ENCODE measurements at regions not wholly inside any gene's neighbourhood (a gene's known extent, or its start where the extent isn't known, plus 50 kb on each side); places are given as distances from the start of the nearest gene placed in this dataset.

- no peak for DNase-seq
- Mint-ChIP-seq H3K36me3 (no peaks in the 10 kb centered on the region), H3K27ac (no peak overlapping the region), H3K27me3 (no peaks in the 10 kb centered on the region), H3K4me1 (no peaks in the 10 kb centered on the region), H3K4me3 (no peak overlapping the region), H3K9me3 (no peaks in the 10 kb centered on the region)
- CTCF ChIA-PET = no interaction called here
Observed at GRCh38 chr1:56442290-56442877, 137.0 kb downstream of the PLPP3 start.

- Mint-ChIP-seq H3K4me1 (no peaks in the 10 kb centered on the region), H3K27me3 (no peaks in the 10 kb centered on the region)
- CTCF ChIA-PET = no interaction called here
Observed at GRCh38 chr1:56441601-56442000, 137.8 kb downstream of the PLPP3 start.

GRCh38 chr1:56439610-56440264, 139.6 kb downstream of the PLPP3 start:
- CTCF ChIA-PET = no interaction called here
- DNase-seq = no peak
- H3K27me3 Mint-ChIP-seq = no peaks in the 10 kb centered on the region
- H3K4me1 Mint-ChIP-seq = no peaks in the 10 kb centered on the region
- no peaks in the 10 kb centered on the region for H3K36me3 Mint-ChIP-seq
- H3K4me3 Mint-ChIP-seq = no peak overlapping the region
- H3K9me3 Mint-ChIP-seq = no peaks in the 10 kb centered on the region
- no peak overlapping the region for H3K27ac Mint-ChIP-seq

More at GRCh38 chr1:56441601-56442000, 137.8 kb downstream of the PLPP3 start:
- no peaks in the 10 kb centered on the region for H3K9me3 Mint-ChIP-seq
- no peak overlapping the region for H3K4me3 Mint-ChIP-seq
- DNase-seq = no peak
- no peak overlapping the region for H3K27ac Mint-ChIP-seq
- H3K36me3 Mint-ChIP-seq = no peaks in the 10 kb centered on the region

- no peaks in the 10 kb centered on the region for H3K36me3 Mint-ChIP-seq
- H3K4me3 Mint-ChIP-seq = no peak overlapping the region
- H3K27ac Mint-ChIP-seq = no peak overlapping the region
- CTCF ChIA-PET = no interaction called here
- no peaks in the 10 kb centered on the region for H3K27me3 Mint-ChIP-seq
- no peaks in the 10 kb centered on the region for H3K9me3 Mint-ChIP-seq
- DNase-seq = no peak
- H3K4me1 Mint-ChIP-seq = no peaks in the 10 kb centered on the region
Observed at GRCh38 chr1:56438901-56439551, 140.3 kb downstream of the PLPP3 start.

- Mint-ChIP-seq H3K27me3 (no peaks in the 10 kb centered on the region), H3K4me1 (no peaks in the 10 kb centered on the region), H3K4me3 (no peak overlapping the region), H3K36me3 (no peaks in the 10 kb centered on the region), H3K27ac (no peak overlapping the region), H3K9me3 (no peaks in the 10 kb centered on the region)
- DNase-seq = no peak
- CTCF ChIA-PET = no interaction called here
Observed at GRCh38 chr1:56437959-56438358, 141.4 kb downstream of the PLPP3 start.

- CTCF ChIA-PET = no interaction called here
Observed at GRCh38 chr1:56436912-56437417, 142.4 kb downstream of the PLPP3 start.

GRCh38 chr1:56436296-56436695, 143.1 kb downstream of the PLPP3 start:
- no peak overlapping the region for H3K4me3 Mint-ChIP-seq
- no peaks in the 10 kb centered on the region for H3K27me3 Mint-ChIP-seq
- H3K9me3 Mint-ChIP-seq = no peaks in the 10 kb centered on the region
- CTCF ChIA-PET = interaction anchor here (0.7 kb wide), 1 partner anchor 127 kb away, joined by 3 read pairs; no protein-coding TSS in a partner anchor
- no peak for DNase-seq
- H3K36me3 Mint-ChIP-seq = no peaks in the 10 kb centered on the region
- H3K27ac Mint-ChIP-seq = no peak overlapping the region
- no peaks in the 10 kb centered on the region for H3K4me1 Mint-ChIP-seq

More at GRCh38 chr1:56436912-56437417, 142.4 kb downstream of the PLPP3 start:
- no peak overlapping the region for H3K27ac Mint-ChIP-seq
- H3K27me3 Mint-ChIP-seq = no peaks in the 10 kb centered on the region
- H3K4me3 Mint-ChIP-seq = no peak overlapping the region
- no peaks in the 10 kb centered on the region for H3K9me3 Mint-ChIP-seq
- no peak for DNase-seq
- H3K36me3 Mint-ChIP-seq = no peaks in the 10 kb centered on the region
- no peaks in the 10 kb centered on the region for H3K4me1 Mint-ChIP-seq

- Mint-ChIP-seq H3K4me3 (no peak overlapping the region), H3K27ac (no peak overlapping the region), H3K9me3 (no peaks in the 10 kb centered on the region), H3K27me3 (no peaks in the 10 kb centered on the region), H3K4me1 (no peaks in the 10 kb centered on the region), H3K36me3 (no peaks in the 10 kb centered on the region)
- CTCF ChIA-PET = interaction anchor here (0.7 kb wide), 1 partner anchor 126 kb away, joined by 3 read pairs; no protein-coding TSS in a partner anchor
- DNase-seq = no peak
Observed at GRCh38 chr1:56435434-56436262, 143.7 kb downstream of the PLPP3 start.

- CTCF ChIA-PET = no interaction called here
- Mint-ChIP-seq H3K9me3 (no peaks in the 10 kb centered on the region), H3K27ac (no peak overlapping the region), H3K27me3 (no peaks in the 10 kb centered on the region), H3K4me3 (no peak overlapping the region), H3K4me1 (no peaks in the 10 kb centered on the region), H3K36me3 (no peaks in the 10 kb centered on the region)
- no peak for DNase-seq
Observed at GRCh38 chr1:56434740-56435139, 144.6 kb downstream of the PLPP3 start.

GRCh38 chr1:56434025-56434424, 145.3 kb downstream of the PLPP3 start:
- Mint-ChIP-seq H3K36me3 (no peaks in the 10 kb centered on the region), H3K9me3 (no peaks in the 10 kb centered on the region), H3K27ac (no peak overlapping the region), H3K27me3 (no peaks in the 10 kb centered on the region), H3K4me1 (no peaks in the 10 kb centered on the region), H3K4me3 (no peak overlapping the region)
- CTCF ChIA-PET = no interaction called here
- no peak for DNase-seq

- Mint-ChIP-seq H3K36me3 (no peaks in the 10 kb centered on the region), H3K27me3 (no peaks in the 10 kb centered on the region), H3K27ac (no peak overlapping the region), H3K4me3 (no peak overlapping the region), H3K4me1 (no peaks in the 10 kb centered on the region), H3K9me3 (no peaks in the 10 kb centered on the region)
- CTCF ChIA-PET = no interaction called here
- DNase-seq = no peak
Observed at GRCh38 chr1:56433056-56433577, 146.2 kb downstream of the PLPP3 start.

GRCh38 chr1:56432166-56432971, 147.0 kb downstream of the PLPP3 start:
- Mint-ChIP-seq H3K36me3 (no peaks in the 10 kb centered on the region), H3K27ac (no peak overlapping the region), H3K4me1 (no peaks in the 10 kb centered on the region), H3K4me3 (no peak overlapping the region), H3K27me3 (no peaks in the 10 kb centered on the region), H3K9me3 (no peaks in the 10 kb centered on the region)
- CTCF ChIA-PET = no interaction called here
- no peak for DNase-seq

GRCh38 chr1:56430141-56430839, 149.1 kb downstream of the PLPP3 start:
- H3K36me3 Mint-ChIP-seq = no peaks in the 10 kb centered on the region
- H3K4me1 Mint-ChIP-seq = no peaks in the 10 kb centered on the region
- CTCF ChIA-PET = no interaction called here
- H3K27ac Mint-ChIP-seq = no peak overlapping the region
- no peaks in the 10 kb centered on the region for H3K27me3 Mint-ChIP-seq
- H3K4me3 Mint-ChIP-seq = no peak overlapping the region
- DNase-seq = no peak
- H3K9me3 Mint-ChIP-seq = no peaks in the 10 kb centered on the region
